Neuronal stem cell (in vitro differentiated cells): ENCODE measurements at regions not wholly inside any gene's neighbourhood (a gene's known extent, or its start where the extent isn't known, plus 50 kb on each side); places are given as distances from the start of the nearest gene placed in this dataset.
"Not testable (repeated sequence)": the region's sequence is repeated elsewhere in the genome, so short reads cannot be mapped to it uniquely, and the experiment has no call there.

Experiments used
- DNase-seq: peaks from one replicate; pipeline ENCODE4 v3.0.0-alpha.2; 2013; ENCODE audit warnings: low spot score
- H2AFZ ChIP-seq: one replicate; pipeline ENCODE4 v1.6.1; 2013; ENCODE audit warnings: mild to moderate bottlenecking, low read length, inconsistent platforms
- H2AK5ac ChIP-seq: 2 replicates; pipeline ENCODE4 v1.6.1; 2013; ENCODE audit warnings: low read depth, mild to moderate bottlenecking, inconsistent platforms, low read length, moderate library complexity, mixed read lengths
- H2BK120ac ChIP-seq: 2 replicates; pipeline ENCODE4 v1.6.1; 2013; ENCODE audit warnings: low read depth, mild to moderate bottlenecking, inconsistent platforms, low read length, moderate library complexity, mixed read lengths
- H2BK12ac ChIP-seq: one replicate; pipeline ENCODE4 v1.6.1; 2013; ENCODE audit warnings: low read length, inconsistent platforms
- H2BK15ac ChIP-seq: 2 replicates; pipeline ENCODE4 v1.6.1; 2013; ENCODE audit warnings: mild to moderate bottlenecking, low read length, inconsistent platforms, mixed read lengths
- H2BK5ac ChIP-seq: one replicate; pipeline ENCODE4 v1.6.1; 2013; ENCODE audit warnings: inconsistent platforms, mild to moderate bottlenecking, low read length, moderate library complexity
- H3K14ac ChIP-seq: one replicate; pipeline ENCODE4 v1.6.1; 2013; ENCODE audit warnings: low read length, inconsistent platforms
- H3K18ac ChIP-seq: 2 replicates; pipeline ENCODE4 v1.6.1; 2013; ENCODE audit warnings: low read length, inconsistent platforms
- H3K23ac ChIP-seq: 2 replicates; pipeline ENCODE4 v1.6.1; 2013; ENCODE audit warnings: low read depth, mild to moderate bottlenecking, mixed read lengths, low read length, inconsistent platforms; ENCODE audit not compliant: poor library complexity
- H3K27ac ChIP-seq: replicated peaks from 3 replicates; pipeline ENCODE4 v1.5.1; 2013; ENCODE audit warnings: low read length, inconsistent platforms
- H3K27me3 ChIP-seq, 3 experiments: 2 replicates each; pipeline ENCODE4 v1.6.1; 2013; ENCODE audit warnings: low read length in 3 of 3, mild to moderate bottlenecking in 2 of 3, inconsistent platforms in 1 of 3, low read depth in 1 of 3, mixed read lengths in 1 of 3, moderate library complexity in 1 of 3; ENCODE audit not compliant: control insufficient read depth in 3 of 3, insufficient read depth in 3 of 3
- H3K36me3 ChIP-seq, 2 donors: replicated peaks in 1 of 2; 2 replicates each; pipeline ENCODE4 v1.6.1; 2013; ENCODE audit warnings: low read length in 2 of 2; ENCODE audit not compliant: control insufficient read depth in 2 of 2, insufficient read depth in 2 of 2
- H3K4ac ChIP-seq: 2 replicates; pipeline ENCODE4 v1.6.1; 2013; ENCODE audit warnings: inconsistent platforms, mild to moderate bottlenecking, low read length, moderate library complexity
- H3K4me1 ChIP-seq, 2 donors: 1 replicate in 1 of 2; 2 replicates in 1 of 2; pipeline ENCODE4 v1.6.1; 2013; ENCODE audit warnings: low read length in 2 of 2, low read depth in 1 of 2; ENCODE audit not compliant: control insufficient read depth in 2 of 2, insufficient read depth in 1 of 2
- H3K4me2 ChIP-seq: one replicate; pipeline ENCODE4 v1.6.1; 2013; ENCODE audit warnings: mild to moderate bottlenecking, low read length, inconsistent platforms; ENCODE audit not compliant: insufficient read depth, poor library complexity, severe bottlenecking
- H3K4me3 ChIP-seq, 2 donors: 2 replicates each; pipeline ENCODE4 v1.5.1; 2013; ENCODE audit warnings: low read length in 2 of 2, mild to moderate bottlenecking in 2 of 2, inconsistent platforms in 1 of 2, moderate library complexity in 1 of 2
- H3K79me1 ChIP-seq: one replicate; pipeline ENCODE4 v1.6.1; 2013; ENCODE audit warnings: low read depth, mild to moderate bottlenecking, inconsistent platforms, low read length, moderate library complexity
- H3K9ac ChIP-seq: one replicate; pipeline ENCODE4 v1.6.1; 2013; ENCODE audit warnings: mild to moderate bottlenecking, low read depth, low read length, inconsistent platforms; ENCODE audit not compliant: poor library complexity
- H3K9me3 ChIP-seq, 2 donors: replicated peaks in 1 of 2; 2 replicates each; pipeline versions ENCODE3 to v1.6.1; 2013; ENCODE audit warnings: low read length in 2 of 2, mild to moderate bottlenecking in 2 of 2, inconsistent platforms in 1 of 2, low read depth in 1 of 2, mixed read lengths in 1 of 2, moderate library complexity in 1 of 2; ENCODE audit not compliant: control insufficient read depth in 2 of 2, insufficient read depth in 1 of 2
- H4K8ac ChIP-seq: one replicate; pipeline ENCODE4 v1.6.1; 2013; ENCODE audit warnings: low read depth, mild to moderate bottlenecking, inconsistent platforms, low read length, moderate library complexity
- H4K91ac ChIP-seq: one replicate; pipeline ENCODE4 v1.6.1; 2013; ENCODE audit warnings: low read length, low read depth, mild to moderate bottlenecking, inconsistent platforms; ENCODE audit not compliant: poor library complexity
- WGBS, 2 donors: extraction: QIAGEN DNeasy Blood & Tissue Kit; methylation state at CpG; one replicate each; pipeline ENCODE4 v1.1.7; 2013; ENCODE audit warnings: missing lambda C conversion rate in 2 of 2, mixed read lengths in 1 of 2; ENCODE audit not compliant: insufficient read length in 2 of 2, insufficient replicate concordance in 1 of 2; ENCODE audit errors: extremely low coverage in 2 of 2; 5-methylcytosine and 5-hydroxymethylcytosine counted together

DNA sequence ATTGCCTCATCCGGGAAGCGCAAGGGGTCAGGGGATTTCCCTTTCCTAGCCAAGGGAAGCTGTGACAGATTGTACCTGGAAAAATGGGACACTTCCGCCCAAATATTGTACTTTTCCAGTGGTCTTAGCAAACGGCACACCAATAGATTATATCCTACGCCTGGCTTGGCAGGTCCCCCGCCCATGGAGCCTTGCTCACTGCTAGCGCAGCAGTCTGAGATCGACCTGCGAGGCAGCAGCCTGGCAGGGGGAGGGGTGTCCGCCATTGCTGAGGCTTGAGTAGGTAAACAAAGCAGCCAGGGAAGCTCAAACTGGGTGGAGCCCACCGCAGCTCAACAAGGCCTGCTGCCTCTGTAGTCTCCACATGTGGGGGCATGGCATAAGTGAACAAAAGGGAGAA lies 1075.4 kb upstream of the GOT2 start:
- H3K9me3 ChIP-seq, H3K23ac ChIP-seq, H2BK120ac ChIP-seq, H3K27ac ChIP-seq, H4K8ac ChIP-seq, H2BK12ac ChIP-seq, H2BK5ac ChIP-seq, DNase-seq, H4K91ac ChIP-seq, H3K36me3 ChIP-seq, H3K4me1 ChIP-seq, H3K4ac ChIP-seq, H3K9ac ChIP-seq, H3K27me3 ChIP-seq, H2AFZ ChIP-seq, H3K14ac ChIP-seq, H2AK5ac ChIP-seq, H2BK15ac ChIP-seq, H3K18ac ChIP-seq, H3K79me1 ChIP-seq, H3K4me2 ChIP-seq: not testable (repeated sequence)
- no CpG with 5 or more reads among the region's 11 CpGs for WGBS, 2 donors
- peak overlapping the region in 1 of 2 donors; percentile 24 for H3K4me3 ChIP-seq

- H2BK120ac ChIP-seq: no peak overlapping the region
These were observed 1049.1 kb upstream of the GOT2 start for GRCh38 chr16:59783191-59783590.

DNA sequence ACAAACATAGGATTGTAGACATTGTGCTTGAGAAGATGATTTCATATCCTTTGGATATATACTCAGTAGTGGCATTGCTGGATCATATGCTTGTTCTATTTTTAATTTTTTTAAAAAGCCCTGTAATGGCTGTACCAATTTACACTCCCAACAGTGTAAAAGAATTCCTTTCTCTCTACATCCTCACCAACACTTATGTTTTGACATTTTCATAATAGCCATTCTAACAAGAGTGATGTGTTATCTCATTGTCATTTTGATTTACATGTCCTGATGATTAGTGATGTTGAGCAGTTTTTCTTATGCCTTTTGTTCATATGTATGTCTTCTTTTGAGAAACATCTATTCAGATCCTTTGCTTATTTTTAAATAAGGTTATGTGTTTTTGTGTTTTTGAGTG lies 1039.2 kb upstream of the GOT2 start:
- H2AK5ac ChIP-seq: no peak overlapping the region
- H3K14ac ChIP-seq: no peak overlapping the region
- no peaks in the 10 kb centered on the region for H3K4me1 ChIP-seq
- H3K4me3 ChIP-seq: no peak overlapping the region
- H3K9ac ChIP-seq: no peak overlapping the region
- H3K18ac ChIP-seq: no peak overlapping the region
- no peak overlapping the region for H3K4ac ChIP-seq
- no peak overlapping the region for H2BK120ac ChIP-seq
- H2BK15ac ChIP-seq: no peak overlapping the region
- H4K91ac ChIP-seq: no peak overlapping the region
- no peaks in the 10 kb centered on the region for H3K36me3 ChIP-seq
- no peak overlapping the region for H2BK12ac ChIP-seq
- no peak overlapping the region for H3K4me2 ChIP-seq
- H3K9me3 ChIP-seq: no peaks in the 10 kb centered on the region
- H2AFZ ChIP-seq: no peak overlapping the region
- no peak overlapping the region for H3K27ac ChIP-seq
- no peak overlapping the region for H4K8ac ChIP-seq
- no peaks in the 10 kb centered on the region for H3K27me3 ChIP-seq
- H3K23ac ChIP-seq: no peak overlapping the region
- no peak overlapping the region for H2BK5ac ChIP-seq
- H3K79me1 ChIP-seq: no peaks in the 10 kb centered on the region
- no peak for DNase-seq

More at GRCh38 chr16:59783191-59783590, 1049.1 kb upstream of the GOT2 start:
- Histone ChIP-seq H3K4me2 (no peak overlapping the region), H2BK12ac (no peak overlapping the region), H3K9ac (no peak overlapping the region), H3K4me3 (no peak overlapping the region), H2BK15ac (no peak overlapping the region), H3K9me3 (peaks cover 0 to 1% of the 10 kb centered on the region in 2 donors), H2AK5ac (no peak overlapping the region), H3K14ac (no peak overlapping the region), H3K79me1 (no peaks in the 10 kb centered on the region), H4K8ac (no peak overlapping the region), H3K18ac (no peak overlapping the region), H4K91ac (no peak overlapping the region), H3K4ac (no peak overlapping the region), H2BK5ac (no peak overlapping the region), H3K27me3 (no peaks in the 10 kb centered on the region), H3K27ac (no peak overlapping the region), H3K4me1 (no peaks in the 10 kb centered on the region), H3K23ac (no peak overlapping the region), H2AFZ (no peak overlapping the region), H3K36me3 (no peaks in the 10 kb centered on the region)
- DNase-seq: no peak
- WGBS, 2 donors: no CpG with 5 or more reads among the region's 1 CpG

GRCh38 chr16:59759296-59759695 lies 1025.2 kb upstream of the GOT2 start:
- H3K18ac ChIP-seq: no peak overlapping the region
- H2AFZ ChIP-seq: no peak overlapping the region
- no peaks in the 10 kb centered on the region for H3K27me3 ChIP-seq
- no peak overlapping the region for H2BK5ac ChIP-seq
- no peak overlapping the region for H3K14ac ChIP-seq
- H2BK12ac ChIP-seq: no peak overlapping the region
- no peak overlapping the region for H3K4me2 ChIP-seq
- no peak overlapping the region for H3K4ac ChIP-seq
- H4K8ac ChIP-seq: no peak overlapping the region
- H2AK5ac ChIP-seq: no peak overlapping the region
- H3K27ac ChIP-seq: no peak overlapping the region
- H3K36me3 ChIP-seq: no peaks in the 10 kb centered on the region
- no peaks in the 10 kb centered on the region for H3K79me1 ChIP-seq
- no peak overlapping the region for H3K9ac ChIP-seq
- H3K4me3 ChIP-seq: no peak overlapping the region
- H3K4me1 ChIP-seq: no peaks in the 10 kb centered on the region
- H3K9me3 ChIP-seq: no peaks in the 10 kb centered on the region
- no peak overlapping the region for H2BK15ac ChIP-seq
- no peak overlapping the region for H3K23ac ChIP-seq
- no peak overlapping the region for H4K91ac ChIP-seq
- no CpG with 5 or more reads among the region's 3 CpGs for WGBS, 2 donors
- no peak overlapping the region for H2BK120ac ChIP-seq
- DNase-seq: no peak
